GM18868 (cell line): ENCODE measurements at regions not wholly inside any gene's neighbourhood (a gene's known extent, or its start where the extent isn't known, plus 50 kb on each side); places are given as distances from the start of the nearest gene placed in this dataset.

Experiments used
- ATAC-seq: cut with Tn5 transposase; IDR thresholded peaks from one replicate; pipeline ENCODE4 v1.9.1; 2021; ENCODE audit warnings: mild to moderate bottlenecking, moderate library complexity; ENCODE audit not compliant: unreplicated experiment

DNA sequence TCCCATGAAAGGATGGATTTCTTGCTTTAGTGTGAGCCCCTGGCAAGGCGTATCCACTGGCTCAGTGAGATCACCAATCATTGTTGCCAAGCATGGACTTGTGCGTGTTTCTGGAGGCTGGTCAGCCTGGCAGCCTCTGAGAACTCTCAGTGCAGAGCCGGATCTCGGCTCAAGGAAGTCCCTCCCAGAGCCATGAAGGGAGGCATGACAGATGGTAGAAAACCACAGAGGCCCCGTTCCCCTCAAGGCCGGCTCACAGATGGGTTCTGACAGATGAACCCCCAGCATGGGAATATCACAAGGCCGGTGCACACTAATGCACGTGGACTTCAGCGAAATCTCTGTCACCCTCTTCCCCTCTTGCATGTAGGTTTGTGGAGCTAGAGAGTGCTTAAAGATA lies 290.5 kb downstream of the AJAP1 start:
- no peak for ATAC-seq

DNA sequence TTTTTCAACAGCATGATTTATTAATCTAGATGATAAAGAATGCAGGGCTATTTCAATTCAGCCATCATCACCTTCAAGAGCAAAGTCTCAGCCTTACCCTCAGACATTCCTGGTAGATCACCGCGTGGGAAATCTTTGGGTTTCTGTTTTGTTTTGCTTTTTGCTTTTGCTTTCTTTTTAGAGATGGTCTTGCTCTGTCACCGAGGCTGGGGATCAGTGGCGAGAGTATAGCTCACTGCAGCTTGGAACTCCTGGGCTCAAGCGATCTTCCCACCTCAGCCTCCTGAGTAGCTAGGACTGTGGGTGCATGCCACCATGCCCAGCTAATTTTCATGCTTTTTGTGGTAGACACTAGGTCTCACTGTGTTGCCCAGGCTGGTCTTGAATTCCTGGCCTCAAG lies 289.7 kb downstream of the AJAP1 start:
- no peak for ATAC-seq

DNA sequence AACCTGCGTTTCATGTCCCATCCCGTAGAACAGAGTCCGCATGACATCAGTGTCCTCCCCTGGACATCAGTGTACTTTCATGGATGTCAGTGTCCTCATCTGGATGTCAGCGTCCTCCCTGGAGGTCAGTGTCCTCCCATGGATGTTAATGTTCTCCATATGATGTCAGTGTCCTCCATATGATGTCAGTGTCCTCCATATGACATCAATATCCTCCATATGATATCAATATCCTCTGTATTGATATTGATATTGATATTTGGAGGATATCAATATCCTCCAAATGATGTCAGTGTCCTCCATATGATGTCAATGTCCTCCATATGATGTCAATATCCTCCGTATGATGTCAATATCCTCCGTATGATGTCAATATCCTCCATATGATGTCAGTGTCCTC lies 284.9 kb downstream of the AJAP1 start:
- no peak for ATAC-seq

DNA sequence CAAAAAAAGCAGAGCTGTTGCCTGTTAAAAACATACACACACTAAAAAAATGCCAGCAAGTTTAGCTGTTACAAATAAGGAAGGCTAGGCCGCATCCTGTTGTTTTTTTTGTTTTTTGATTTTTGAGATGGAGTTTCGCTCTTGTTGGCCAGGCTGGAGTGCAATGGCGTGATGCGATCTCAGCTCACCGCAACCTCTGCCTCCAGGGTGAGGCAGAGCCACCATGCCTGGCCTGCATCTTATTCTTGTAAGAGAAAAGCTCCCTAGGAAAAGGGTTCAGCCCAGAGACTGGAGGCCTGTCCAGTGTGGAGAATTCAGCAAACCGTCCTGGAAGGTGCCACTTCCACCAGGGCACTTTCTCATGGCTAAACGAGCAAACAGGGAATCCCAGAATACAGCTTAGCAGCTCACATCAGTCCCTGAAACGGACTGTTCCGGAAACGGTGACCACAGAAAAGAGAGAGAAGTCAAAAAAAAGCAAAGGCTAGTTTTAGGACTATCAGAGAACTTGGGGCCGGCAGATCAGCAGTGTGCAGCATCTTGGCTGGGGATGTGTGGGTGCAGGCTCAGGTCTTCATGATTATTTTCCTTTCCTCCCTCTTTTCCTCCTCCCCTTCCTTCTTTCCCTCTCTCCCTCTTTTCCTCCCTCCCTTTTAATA lies 283.6 kb downstream of the AJAP1 start:
- no peak for ATAC-seq

DNA sequence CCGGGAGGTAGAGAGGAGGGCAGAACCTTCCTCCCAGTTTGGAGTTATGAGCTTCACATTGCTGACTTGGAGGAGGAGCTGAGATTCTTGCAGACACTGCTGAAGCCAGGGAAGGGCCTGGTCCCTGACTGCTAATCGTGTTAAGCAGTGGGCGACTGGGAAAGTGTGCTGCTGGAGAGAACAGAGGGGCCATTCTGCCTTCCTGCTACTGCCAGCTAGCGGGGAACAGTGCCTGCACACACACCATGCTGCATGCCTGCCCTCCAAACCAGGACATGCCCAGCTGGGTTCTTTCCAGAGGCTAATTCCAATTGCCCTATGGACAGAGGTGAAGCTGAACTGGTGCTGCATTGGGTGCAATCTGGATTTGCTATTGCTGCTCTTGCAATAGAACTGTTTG lies 281.4 kb downstream of the AJAP1 start:
- ATAC-seq = no peak

DNA sequence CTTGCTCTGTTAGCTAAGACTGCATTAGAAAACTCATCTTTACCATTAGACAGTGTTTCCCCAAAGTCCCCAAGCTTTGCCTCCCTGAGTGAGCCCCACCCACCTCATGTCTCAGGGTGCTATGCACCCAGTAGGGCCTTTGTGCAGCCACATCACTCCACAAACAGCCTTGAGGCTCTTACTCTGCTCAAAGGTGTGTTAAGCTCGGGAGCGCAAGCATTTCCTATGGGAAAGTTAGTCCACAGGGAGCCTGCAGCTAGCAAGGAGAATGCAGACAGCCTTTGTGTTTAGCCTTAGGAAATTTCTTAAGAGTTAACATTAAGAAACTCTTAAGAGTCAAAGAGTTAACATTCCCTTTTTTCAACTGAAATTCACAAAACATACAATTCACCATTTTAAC lies 278.8 kb downstream of the AJAP1 start:
- ATAC-seq = no peak

DNA sequence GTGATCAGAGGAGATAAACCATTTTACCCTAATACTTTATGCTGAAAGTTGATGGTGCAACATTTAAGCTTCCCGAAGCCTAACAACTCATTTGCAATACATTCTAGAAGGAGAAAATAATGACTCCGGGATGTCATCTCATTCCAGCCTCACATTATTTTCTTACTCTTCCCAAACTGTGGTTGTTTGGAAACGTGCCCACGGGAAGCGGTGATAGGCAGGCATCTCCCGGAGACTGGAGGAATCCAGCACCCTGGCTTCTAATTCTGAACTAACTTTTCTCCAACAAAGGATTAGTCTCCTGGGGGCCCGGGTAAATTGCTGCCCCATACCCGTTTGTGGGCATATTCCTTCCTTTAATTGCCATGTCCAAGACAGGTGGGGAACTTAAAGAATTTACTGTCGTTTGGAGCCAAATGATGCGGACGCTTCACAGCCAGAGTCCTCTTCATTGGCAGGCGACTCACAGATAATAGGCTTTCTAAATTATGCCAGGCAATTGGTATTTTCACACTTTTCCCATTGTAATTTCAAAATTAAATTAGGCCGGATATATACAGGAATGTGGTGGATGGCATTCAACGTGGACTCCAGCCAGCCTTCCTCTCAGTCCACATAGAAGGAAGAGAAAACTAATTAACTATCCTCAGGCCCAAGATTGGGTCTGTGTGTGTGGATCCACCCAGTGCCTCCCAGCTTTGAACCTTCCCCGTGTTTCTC lies 278.1 kb downstream of the AJAP1 start:
- ATAC-seq = no peak

DNA sequence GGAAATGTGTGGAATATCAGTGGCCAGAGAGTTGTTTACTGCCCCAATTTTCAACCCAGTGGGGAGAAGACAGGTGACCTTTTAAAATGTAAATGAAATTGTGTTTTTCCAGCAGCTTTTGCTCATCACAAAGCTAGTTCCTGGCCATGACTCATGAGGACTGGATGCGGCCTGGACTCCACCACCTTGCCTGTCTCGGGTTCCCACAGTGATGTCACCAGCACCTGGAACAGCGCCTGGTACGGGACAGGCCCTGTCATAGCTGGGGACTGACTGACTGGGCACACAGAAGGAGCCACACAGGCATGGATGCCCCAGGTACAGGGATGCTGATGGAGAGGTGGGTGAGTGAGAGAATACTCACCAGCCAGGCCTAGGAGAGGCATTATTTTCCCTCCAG lies 277.1 kb downstream of the AJAP1 start:
- ATAC-seq = no peak

DNA sequence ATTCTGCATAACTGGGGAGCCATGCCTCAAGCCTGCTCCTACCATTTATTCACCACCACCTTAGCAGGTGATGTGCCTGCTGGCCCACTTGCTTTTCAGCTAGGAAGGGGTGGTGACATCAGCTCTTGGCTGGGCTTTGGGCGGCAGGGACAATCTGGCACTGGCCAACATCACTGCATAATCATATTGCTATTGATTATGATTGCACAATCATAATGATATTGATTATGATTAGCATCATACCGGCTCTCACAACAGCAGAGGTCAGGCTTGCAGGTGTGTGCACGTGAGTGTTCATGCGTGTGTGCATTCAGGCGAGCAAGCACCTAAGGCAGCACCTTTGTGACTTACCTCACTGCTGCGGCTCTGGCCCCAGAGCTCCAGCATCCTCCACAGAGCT lies 273.8 kb downstream of the AJAP1 start:
- no peak for ATAC-seq

DNA sequence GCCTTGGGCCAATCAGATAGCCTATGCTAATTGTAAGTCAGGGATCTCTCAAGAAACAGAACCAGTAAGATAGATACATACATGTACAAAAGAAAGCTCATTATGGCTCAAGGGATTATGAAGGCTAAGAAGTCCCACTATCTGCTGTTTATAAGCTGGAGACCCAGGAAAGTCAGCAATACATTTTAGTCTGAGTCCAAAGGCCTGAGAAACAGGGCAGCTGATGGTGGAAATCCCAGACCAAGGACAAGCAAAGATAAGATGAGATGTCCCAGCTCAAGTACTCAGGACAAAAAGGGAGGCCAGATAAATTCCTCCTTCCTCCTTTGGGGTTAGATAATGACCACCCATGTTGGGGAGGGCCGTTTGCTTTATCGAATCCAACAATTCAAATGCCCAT lies 269.9 kb downstream of the AJAP1 start:
- ATAC-seq = no peak

DNA sequence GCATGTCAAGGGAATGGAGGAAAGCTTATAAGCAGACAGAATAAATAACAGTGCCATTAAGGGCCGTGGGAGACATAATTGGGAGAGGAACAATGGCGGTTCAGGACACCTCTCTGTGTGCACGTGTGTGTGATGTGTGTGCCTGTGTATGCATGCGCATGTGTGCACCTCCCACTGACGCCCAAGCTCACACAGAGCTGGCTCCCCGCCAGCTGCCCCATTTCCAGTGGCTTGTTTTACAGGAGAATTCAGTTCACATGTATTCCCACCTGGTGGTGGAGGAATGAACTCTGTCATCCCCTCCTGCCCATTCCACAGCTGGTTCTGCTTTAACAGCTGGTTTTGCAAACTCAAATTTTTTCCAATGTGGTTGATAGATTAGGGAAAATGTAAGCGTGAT lies 262.2 kb downstream of the AJAP1 start:
- no peak for ATAC-seq

DNA sequence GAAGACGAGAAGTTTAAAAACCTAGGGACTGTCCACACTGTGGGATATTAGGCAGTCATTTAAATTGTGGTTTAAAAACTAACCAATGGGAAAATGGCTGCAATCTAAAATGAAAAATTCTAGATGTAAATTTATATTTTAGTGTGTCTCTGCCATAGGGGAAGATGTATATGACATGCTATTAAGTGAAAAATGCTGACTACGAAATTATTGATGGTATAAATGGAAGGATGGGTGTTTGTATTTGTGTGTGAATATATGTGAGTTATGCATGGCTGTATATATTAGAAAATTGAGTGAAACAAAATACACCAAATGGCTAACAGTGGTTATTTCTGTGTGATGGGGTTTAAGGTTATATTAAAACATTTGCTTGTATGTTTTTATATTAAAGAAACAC lies 260.7 kb downstream of the AJAP1 start:
- no peak for ATAC-seq

DNA sequence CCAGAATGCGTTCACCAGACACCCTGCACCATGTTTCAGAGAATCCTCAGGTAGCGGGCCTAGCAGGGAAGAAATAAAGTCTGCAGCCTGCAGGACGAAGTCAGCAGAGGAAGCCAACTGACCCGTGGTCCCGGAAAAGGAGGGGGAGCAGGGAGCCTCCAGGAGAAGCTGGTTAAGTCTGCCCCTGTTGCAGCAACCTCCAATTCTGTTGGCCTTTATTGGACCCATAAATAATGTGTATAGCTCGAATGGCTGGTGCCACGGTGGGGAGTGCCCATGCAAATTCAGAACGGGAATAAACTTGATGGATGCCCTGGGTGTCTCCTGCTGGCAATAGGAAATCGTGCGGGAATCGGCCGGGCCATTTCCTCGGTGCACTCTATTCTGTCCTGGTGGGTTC lies 254.1 kb downstream of the AJAP1 start:
- ATAC-seq = no peak

DNA sequence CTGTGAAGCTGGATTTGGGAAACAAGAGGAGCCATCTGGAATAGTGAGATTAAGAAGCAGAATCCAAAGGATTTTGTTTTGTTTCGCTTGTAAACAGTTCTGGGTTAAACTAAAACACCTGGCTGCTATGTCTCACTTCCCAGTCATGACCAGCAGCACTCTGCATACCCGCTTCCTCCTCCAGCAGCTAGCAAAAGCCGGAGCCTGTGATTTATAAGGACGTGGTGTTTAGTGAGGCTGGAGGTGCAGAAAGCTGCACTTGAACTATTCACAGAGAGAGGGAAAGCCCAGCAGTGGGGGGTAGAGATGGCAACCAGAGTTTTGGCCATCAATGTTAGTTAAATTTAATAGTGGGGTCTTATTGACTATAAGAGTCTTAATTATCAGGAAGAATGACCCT lies 240.2 kb downstream of the AJAP1 start:
- no peak for ATAC-seq

DNA sequence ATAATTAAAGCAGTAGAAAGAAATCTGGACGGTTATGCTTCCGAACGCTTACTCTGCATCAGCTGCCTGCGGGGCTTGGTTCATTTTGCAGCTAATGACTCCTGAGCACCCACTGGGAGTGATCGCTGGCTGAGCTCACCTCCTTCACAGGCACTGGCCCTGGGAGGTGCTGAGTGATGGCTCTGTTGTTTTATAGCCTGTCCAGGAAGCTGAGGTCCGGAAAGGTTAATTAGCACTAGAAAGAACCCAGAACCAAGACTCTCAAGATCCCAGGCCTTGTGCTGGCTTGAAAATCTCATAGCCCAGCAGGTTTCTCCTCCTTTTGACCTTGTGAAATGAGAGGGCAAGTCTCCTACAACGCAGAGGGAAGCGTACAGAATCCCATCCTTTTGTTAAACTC lies 226.2 kb downstream of the AJAP1 start:
- no peak for ATAC-seq

DNA sequence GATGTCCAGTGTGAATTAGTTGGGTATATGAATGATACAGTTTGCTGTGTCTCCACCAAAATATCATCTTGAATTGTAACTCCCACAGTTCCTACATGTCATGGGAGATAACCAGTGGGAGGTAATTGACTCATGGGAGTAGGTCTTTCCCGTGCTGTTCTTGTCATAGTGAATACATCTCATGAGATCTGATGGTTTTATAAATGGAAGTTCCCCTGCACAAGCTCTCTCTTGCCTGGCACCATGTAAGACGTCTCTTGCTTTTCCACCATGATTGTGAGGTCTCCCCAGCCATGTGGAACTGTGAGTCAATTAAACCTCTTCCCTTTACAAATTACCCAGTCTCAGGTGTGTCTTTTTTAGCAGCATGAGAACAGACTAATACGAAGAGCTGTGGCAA lies 223.0 kb downstream of the AJAP1 start:
- ATAC-seq = no peak

DNA sequence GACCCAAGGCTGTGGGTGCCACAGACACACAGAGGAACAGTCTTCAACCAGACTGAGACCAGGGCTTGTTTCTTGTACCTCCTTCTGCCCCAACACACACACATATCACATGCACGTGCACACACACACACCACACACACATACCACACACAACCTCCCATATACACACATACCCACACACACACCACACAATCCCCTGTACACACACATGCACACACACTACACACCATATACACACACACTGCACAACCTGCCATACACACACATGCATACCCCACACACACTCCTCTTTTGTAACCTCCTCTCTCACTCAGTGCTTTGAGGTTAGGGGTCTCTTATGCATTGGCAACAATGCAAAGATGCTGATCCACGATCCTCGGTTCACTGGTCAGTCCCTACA lies 217.0 kb downstream of the AJAP1 start:
- no peak for ATAC-seq

DNA sequence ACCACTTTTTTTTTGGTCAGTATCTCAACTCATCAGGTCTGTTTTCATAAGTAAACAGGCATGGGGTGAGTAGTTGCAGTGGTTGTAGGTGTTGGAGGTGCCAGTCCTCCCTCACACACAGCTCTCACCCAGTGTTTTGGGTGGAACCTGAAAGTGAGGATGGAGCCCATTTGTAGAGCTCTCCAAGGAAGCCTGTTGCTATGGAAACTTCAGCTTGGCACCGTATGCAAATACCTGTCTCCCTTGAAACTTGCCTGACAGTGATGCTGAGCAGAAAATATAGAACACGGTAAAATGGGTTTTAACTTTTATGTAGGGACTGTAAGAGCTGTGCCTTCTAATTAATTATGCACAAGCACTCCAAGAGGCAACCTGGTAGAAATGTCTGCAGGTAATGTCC lies 214.1 kb downstream of the AJAP1 start:
- no peak for ATAC-seq

DNA sequence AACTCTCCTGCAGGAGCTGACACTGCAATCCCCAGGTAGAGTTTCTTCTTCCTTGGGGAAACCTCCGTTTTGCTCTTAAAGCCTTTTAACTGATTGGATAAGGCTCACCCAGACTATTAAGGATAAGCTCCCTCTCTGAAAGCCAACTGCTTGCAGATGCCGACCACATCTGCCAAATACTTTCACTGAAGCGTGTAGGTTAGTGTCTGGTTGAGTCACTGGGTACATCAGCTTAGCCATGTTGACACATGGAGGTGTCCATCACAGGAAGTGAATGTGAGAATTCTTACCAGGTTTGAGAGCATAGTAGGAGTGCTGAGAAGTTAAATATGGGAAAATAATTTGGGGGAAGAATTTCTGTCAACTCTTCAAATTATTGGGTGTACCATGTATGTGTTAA lies 202.0 kb downstream of the AJAP1 start:
- ATAC-seq = no peak

DNA sequence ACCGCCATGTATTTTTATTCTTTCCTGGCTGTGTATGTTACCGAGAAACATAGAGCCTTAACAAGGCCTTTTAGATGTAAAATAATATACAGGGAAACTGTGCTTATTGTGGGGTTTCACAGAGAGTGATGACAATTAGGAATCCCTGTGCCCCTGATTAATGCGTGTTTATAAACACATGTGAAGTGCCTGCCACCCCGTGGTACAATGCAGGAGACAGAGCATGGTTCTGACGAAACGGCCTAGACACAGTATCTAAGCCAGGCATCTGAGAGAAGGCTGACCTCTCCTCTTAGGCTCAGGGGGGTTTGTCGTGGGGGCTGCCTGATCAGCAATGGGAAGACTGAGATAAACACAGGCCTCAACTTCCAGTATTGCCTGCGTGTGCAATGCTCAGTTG lies 200.0 kb downstream of the AJAP1 start:
- ATAC-seq = no peak

DNA sequence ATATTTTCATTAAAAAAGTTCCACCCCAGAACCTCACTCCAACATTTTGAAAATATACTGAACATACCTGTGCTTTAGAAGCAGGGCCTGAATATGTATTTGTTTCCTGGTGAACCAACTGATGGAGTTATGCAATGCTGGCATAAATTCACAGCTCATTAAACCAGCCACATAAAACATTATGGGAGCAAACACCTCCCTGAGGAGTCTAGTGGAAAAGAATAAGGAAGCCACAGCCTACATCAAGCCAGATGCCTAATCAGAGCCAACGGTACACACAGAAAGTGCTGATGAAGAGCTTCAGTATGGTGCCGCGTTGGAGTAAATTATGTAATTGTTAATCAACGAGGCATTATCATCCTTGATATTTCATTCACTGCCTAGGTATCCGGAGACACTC lies 199.5 kb downstream of the AJAP1 start:
- ATAC-seq = no peak

DNA sequence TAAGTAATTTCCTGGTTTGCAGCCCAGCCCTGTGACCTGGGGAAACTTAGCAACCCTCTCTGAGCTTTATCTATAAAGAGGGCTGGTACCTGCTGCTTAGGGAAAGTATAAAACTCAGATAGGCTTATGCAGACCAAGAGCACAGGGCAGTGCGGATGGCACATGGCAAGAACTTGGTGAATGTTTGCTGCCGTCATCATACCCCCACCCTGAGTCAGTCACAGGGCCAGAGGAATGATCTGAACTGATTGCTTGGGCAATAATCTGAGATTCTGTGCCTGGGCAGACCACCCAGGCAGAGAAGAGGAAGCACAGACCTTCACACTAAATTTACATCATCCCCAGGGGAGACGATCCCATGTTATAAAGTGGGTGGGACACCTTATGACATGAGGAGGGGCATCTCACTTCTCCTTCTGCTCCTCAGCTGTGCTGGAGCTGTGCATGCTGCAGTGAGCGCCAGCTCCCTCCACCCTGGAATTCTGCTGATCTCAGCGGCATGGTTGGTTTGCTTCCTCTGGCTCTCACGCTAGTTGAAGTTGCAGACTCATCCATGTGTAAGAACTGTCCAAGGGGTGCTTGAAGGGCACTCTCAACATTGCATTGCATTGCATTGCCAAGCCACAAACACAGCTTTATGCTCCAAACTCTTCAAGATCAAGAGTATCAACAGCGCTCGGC lies 197.1 kb downstream of the AJAP1 start:
- ATAC-seq = no peak
